Naive thymus-derived CD8-positive, alpha-beta T cell (primary cell): ENCODE measurements at regions not wholly inside any gene's neighbourhood (a gene's known extent, or its start where the extent isn't known, plus 50 kb on each side); places are given as distances from the start of the nearest gene placed in this dataset.

Experiments
- ATAC-seq, 2 donors: fragments of 150-1000 bp; cut with Tn5 transposase in 1 of 2; sonication (Bioruptor Pico), chemical (Tn5 transposase) in 1 of 2; 1 replicate in 1 of 2; 2 replicates in 1 of 2; pipeline ENCODE4 v1.10.0; 2021; ENCODE audit warnings: mild to moderate bottlenecking in 2 of 2, moderate library complexity in 2 of 2
- POLR2A ChIA-PET: fragments of 350-600 bp; sonication (Branson Sonifier 250); formaldehyde crosslinking; loops from one replicate; lab custom pipeline; 2021; ENCODE audit warnings: antibody characterized with exemption; lab: Charles Lee
- DNase-seq, 10 donors: peaks; one replicate each; pipeline versions ENCODE4 v3.0.0 to v3.0.0-alpha.2; 2020 to 2022
- H3K27ac Mint-ChIP-seq, 10 donors: one replicate each; pipeline ENCODE4 v1.8.0; 2020 to 2022; ENCODE audit warnings: mild to moderate bottlenecking in 10 of 10, mixed read lengths in 10 of 10, moderate library complexity in 4 of 10, inconsistent platforms in 1 of 10
- H3K27me3 Mint-ChIP-seq, 5 donors: one replicate each; pipeline ENCODE4 v1.8.0; 2021 to 2022; ENCODE audit warnings: mixed read lengths in 5 of 5
- H3K36me3 Mint-ChIP-seq, 3 donors: one replicate each; pipeline ENCODE4 v1.8.0; 2020 to 2022; ENCODE audit warnings: mixed read lengths in 3 of 3, mild to moderate bottlenecking in 2 of 3, inconsistent platforms in 1 of 3
- H3K4me1 Mint-ChIP-seq, 4 donors: one replicate each; pipeline ENCODE4 v1.8.0; 2021 to 2022; ENCODE audit warnings: mixed read lengths in 4 of 4
- H3K4me3 Mint-ChIP-seq, 10 donors: one replicate each; pipeline ENCODE4 v1.8.0; 2020 to 2022; ENCODE audit warnings: mild to moderate bottlenecking in 10 of 10, mixed read lengths in 10 of 10, moderate library complexity in 6 of 10, inconsistent platforms in 1 of 10
- H3K9me3 Mint-ChIP-seq, 9 donors: one replicate each; pipeline ENCODE4 v1.8.0; 2020 to 2022; ENCODE audit warnings: mixed read lengths in 9 of 9, mild to moderate bottlenecking in 3 of 9, inconsistent platforms in 1 of 9, moderate library complexity in 1 of 9

GRCh38 chr3:105923140-105923539 lies 54.3 kb upstream of the CBLB start:
- peaks cover 0 to 25% (median 13%) of the 10 kb centered on the region in 3 donors for H3K36me3 Mint-ChIP-seq
- ATAC-seq = no peak
- DNase-seq = no peak
- H3K4me3 Mint-ChIP-seq = no peak overlapping the region
- H3K27me3 Mint-ChIP-seq = no peaks in the 10 kb centered on the region
- H3K4me1 Mint-ChIP-seq = peaks cover 0 to 6% (median 5%) of the 10 kb centered on the region in 4 donors
- POLR2A ChIA-PET = no interaction called here
- H3K27ac Mint-ChIP-seq = no peak overlapping the region
- peaks cover 0 to 39% (median 16%) of the 10 kb centered on the region in 9 donors for H3K9me3 Mint-ChIP-seq

- Mint-ChIP-seq H3K36me3 (no peaks in the 10 kb centered on the region), H3K4me1 (peaks cover 0 to 6% (median 1%) of the 10 kb centered on the region in 4 donors), H3K9me3 (peaks cover 0 to 4% (median 0%) of the 10 kb centered on the region in 9 donors), H3K4me3 (no peak overlapping the region), H3K27ac (peak overlapping the region in 1 of 10 donors; percentile 38), H3K27me3 (no peaks in the 10 kb centered on the region)
- POLR2A ChIA-PET = no interaction called here
- ATAC-seq (no peak), DNase-seq (no peak)
Measured at GRCh38 chr3:105927741-105928140, 58.9 kb upstream of the CBLB start.

DNA sequence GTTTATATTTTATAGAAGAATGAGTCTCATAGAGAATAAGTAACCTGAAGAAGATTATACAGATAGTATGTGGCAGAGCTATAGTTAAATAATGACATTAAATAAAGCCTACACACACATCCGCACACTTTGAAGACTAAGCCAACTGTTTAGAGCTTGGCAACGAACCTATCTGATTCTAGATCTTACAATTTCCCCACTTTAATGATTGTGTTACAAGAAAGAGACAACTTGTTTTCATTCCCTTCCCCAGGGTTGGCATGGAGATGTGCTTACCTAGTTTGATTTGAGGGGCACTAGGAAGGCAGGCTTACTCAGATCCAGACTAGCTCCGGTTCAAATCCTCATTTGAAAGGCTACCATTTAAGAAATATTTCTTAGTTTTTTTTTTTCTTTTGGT lies 61.9 kb upstream of the CBLB start:
- Mint-ChIP-seq H3K36me3 (peaks cover 0 to 3% (median under 1%) of the 10 kb centered on the region in 3 donors), H3K27ac (no peak overlapping the region)

DNA sequence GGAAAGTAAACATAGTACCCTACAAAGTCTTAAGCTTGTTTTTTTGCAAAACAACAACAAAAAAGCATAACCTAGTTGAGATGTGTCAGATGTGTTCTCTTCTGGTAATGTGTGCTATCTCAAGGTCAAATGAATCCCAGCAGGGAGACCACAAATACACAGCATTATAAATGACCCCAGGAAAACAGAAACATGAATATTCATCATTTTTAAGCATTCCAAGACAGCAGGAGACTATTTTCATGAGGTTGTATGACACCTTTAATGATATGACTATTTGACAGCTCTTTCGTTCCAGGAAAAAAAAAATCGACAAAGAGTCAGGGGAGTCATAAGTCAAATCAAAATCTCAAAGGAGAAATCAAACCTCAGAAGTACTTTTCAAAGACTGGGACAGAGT lies 62.7 kb upstream of the CBLB start:
- peaks cover 0 to 3% (median 0%) of the 10 kb centered on the region in 4 donors for H3K4me1 Mint-ChIP-seq
- POLR2A ChIA-PET = no interaction called here
- no peak for DNase-seq
- peaks cover 0 to 8% (median 0%) of the 10 kb centered on the region in 9 donors for H3K9me3 Mint-ChIP-seq
- no peaks in the 10 kb centered on the region for H3K27me3 Mint-ChIP-seq
- H3K4me3 Mint-ChIP-seq = no peak overlapping the region
- no peak for ATAC-seq
- no peak overlapping the region for H3K27ac Mint-ChIP-seq
- H3K36me3 Mint-ChIP-seq = peaks cover 0 to 8% (median 3%) of the 10 kb centered on the region in 3 donors

More for the DNA sequence above, 61.9 kb upstream of the CBLB start:
- Mint-ChIP-seq H3K27me3 (no peaks in the 10 kb centered on the region), H3K4me1 (peaks cover 0 to 3% (median 0%) of the 10 kb centered on the region in 4 donors), H3K4me3 (no peak overlapping the region), H3K9me3 (peaks cover 0 to 5% (median 0%) of the 10 kb centered on the region in 9 donors)
- POLR2A ChIA-PET = no interaction called here
- ATAC-seq (no peak), DNase-seq (no peak)

- Mint-ChIP-seq H3K27ac (no peak overlapping the region), H3K4me3 (no peak overlapping the region), H3K27me3 (no peaks in the 10 kb centered on the region), H3K4me1 (peaks cover 0 to 6% (median 1%) of the 10 kb centered on the region in 4 donors), H3K36me3 (peaks cover 0 to 8% (median 3%) of the 10 kb centered on the region in 3 donors), H3K9me3 (peaks cover 0 to 10% (median 0%) of the 10 kb centered on the region in 9 donors)
- ATAC-seq (no peak), DNase-seq (no peak)
- POLR2A ChIA-PET = no interaction called here
Measured at GRCh38 chr3:105933871-105934270, 65.1 kb upstream of the CBLB start.

GRCh38 chr3:105938101-105938500 lies 69.3 kb upstream of the CBLB start:
- Mint-ChIP-seq H3K4me1 (peaks cover 0 to 6% (median 1%) of the 10 kb centered on the region in 4 donors), H3K36me3 (peaks cover 0 to 8% (median 3%) of the 10 kb centered on the region in 3 donors), H3K27me3 (no peaks in the 10 kb centered on the region), H3K4me3 (no peak overlapping the region), H3K9me3 (peaks cover 0 to 10% (median 0%) of the 10 kb centered on the region in 9 donors), H3K27ac (peak overlapping the region in 1 of 10 donors; percentile 9)
- ATAC-seq (no peak), DNase-seq (no peak)
- POLR2A ChIA-PET = no interaction called here

DNA sequence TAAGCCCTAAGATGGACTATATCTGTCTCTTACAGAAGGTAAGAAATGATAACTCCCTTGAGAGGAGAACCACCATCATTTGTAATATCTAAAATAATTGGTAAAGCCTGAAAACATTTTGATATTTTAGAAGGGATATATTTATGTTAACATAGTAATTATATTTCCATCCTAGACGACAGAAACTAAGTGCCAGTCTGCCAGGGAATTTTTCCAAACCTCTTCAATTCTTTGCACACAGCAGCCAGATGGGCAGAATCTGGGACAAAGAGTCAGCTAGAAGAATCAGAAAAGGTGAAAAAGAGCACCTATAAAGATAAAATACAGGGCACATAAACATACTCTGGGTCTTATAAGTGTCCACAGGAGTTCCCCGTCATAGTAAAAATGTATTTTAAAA lies 70.0 kb upstream of the CBLB start:
- Mint-ChIP-seq H3K27ac (no peak overlapping the region), H3K4me3 (no peak overlapping the region), H3K27me3 (no peaks in the 10 kb centered on the region), H3K9me3 (peaks cover 0 to 10% (median 0%) of the 10 kb centered on the region in 9 donors), H3K4me1 (peaks cover 0 to 6% (median 1%) of the 10 kb centered on the region in 4 donors), H3K36me3 (peaks cover 0 to 8% (median 3%) of the 10 kb centered on the region in 3 donors)
- DNase-seq = no peak
- no peak for ATAC-seq
- POLR2A ChIA-PET = no interaction called here

- Mint-ChIP-seq H3K4me3 (no peak overlapping the region), H3K27me3 (no peaks in the 10 kb centered on the region), H3K9me3 (no peaks in the 10 kb centered on the region), H3K36me3 (no peaks in the 10 kb centered on the region), H3K27ac (no peak overlapping the region), H3K4me1 (no peaks in the 10 kb centered on the region)
- ATAC-seq = no peak
- DNase-seq = no peak
- POLR2A ChIA-PET = no interaction called here
Measured at GRCh38 chr3:105944276-105944675, 75.5 kb upstream of the CBLB start.

- DNase-seq (no peak), ATAC-seq (no peak)
- Mint-ChIP-seq H3K27ac (no peak overlapping the region), H3K27me3 (no peaks in the 10 kb centered on the region), H3K4me1 (no peaks in the 10 kb centered on the region), H3K4me3 (no peak overlapping the region), H3K36me3 (no peaks in the 10 kb centered on the region), H3K9me3 (no peaks in the 10 kb centered on the region)
- POLR2A ChIA-PET = no interaction called here
Measured at GRCh38 chr3:105944721-105945120, 75.9 kb upstream of the CBLB start.

- POLR2A ChIA-PET = no interaction called here
- peaks cover 0 to 1% (median 0%) of the 10 kb centered on the region in 9 donors for H3K9me3 Mint-ChIP-seq
- no peak for ATAC-seq
Measured at GRCh38 chr3:105948101-105948500, 79.3 kb upstream of the CBLB start.

DNA sequence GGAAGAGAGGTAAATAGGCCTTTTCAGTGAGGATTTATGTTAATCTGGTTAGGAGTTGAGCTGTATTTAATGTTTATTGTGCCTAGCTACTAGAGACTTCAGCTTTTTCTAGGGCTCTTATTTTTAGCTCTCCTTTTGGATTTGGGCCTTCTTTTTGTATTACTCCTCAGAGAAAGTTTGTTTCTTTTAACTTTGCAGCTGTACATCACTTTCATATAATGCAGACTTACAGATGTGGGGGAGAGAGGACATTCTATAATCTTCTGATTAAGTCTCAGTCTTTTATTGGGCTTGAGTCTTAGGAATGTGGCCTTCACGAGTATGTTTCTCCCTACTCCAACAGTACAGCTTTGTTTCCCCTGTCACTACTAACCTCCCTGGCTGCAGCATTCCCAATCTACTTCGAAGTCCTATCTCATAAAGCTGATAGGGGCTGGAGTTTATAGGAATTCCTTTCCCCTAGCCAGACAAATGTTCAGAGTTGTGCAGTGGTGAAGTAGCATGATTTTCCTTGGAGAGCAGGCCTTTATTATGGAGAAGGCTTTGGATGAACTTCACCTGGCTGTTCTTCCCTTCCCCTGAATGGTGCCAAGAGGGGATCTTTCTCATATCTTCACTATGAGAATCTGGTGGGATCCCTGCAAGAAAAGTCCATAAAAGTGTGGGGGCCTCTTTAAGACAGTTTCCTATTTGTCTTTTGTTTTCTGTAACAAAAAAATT lies 82.2 kb upstream of the CBLB start:
- DNase-seq (no peak), ATAC-seq (no peak)
- POLR2A ChIA-PET = interaction anchor here (0.5 kb wide), 1 partner anchor 33 kb away, joined by 3 read pairs; no protein-coding TSS in a partner anchor
- H3K27me3 Mint-ChIP-seq = no peaks in the 10 kb centered on the region
- H3K4me3 Mint-ChIP-seq = no peak overlapping the region
- no peaks in the 10 kb centered on the region for H3K4me1 Mint-ChIP-seq
- H3K9me3 Mint-ChIP-seq = peaks cover 0 to 1% (median 0%) of the 10 kb centered on the region in 9 donors
- no peaks in the 10 kb centered on the region for H3K36me3 Mint-ChIP-seq
- peak overlapping the region in 2 of 10 donors; percentile 24 to 83 for H3K27ac Mint-ChIP-seq

More at GRCh38 chr3:105948101-105948500, 79.3 kb upstream of the CBLB start:
- H3K4me3 Mint-ChIP-seq = no peak overlapping the region
- no peaks in the 10 kb centered on the region for H3K36me3 Mint-ChIP-seq
- H3K27ac Mint-ChIP-seq = no peak overlapping the region
- H3K27me3 Mint-ChIP-seq = no peaks in the 10 kb centered on the region
- DNase-seq = no peak
- no peaks in the 10 kb centered on the region for H3K4me1 Mint-ChIP-seq

- Mint-ChIP-seq H3K27me3 (no peaks in the 10 kb centered on the region), H3K27ac (no peak overlapping the region), H3K4me3 (no peak overlapping the region), H3K9me3 (peaks cover 0 to 1% (median 0%) of the 10 kb centered on the region in 9 donors), H3K36me3 (peaks cover 0 to 5% (median 0%) of the 10 kb centered on the region in 3 donors), H3K4me1 (no peaks in the 10 kb centered on the region)
- ATAC-seq (no peak), DNase-seq (no peak)
- POLR2A ChIA-PET = no interaction called here
Measured at GRCh38 chr3:105953831-105954230, 85.0 kb upstream of the CBLB start.

- ATAC-seq (no peak), DNase-seq (no peak)
- no peak overlapping the region for H3K27ac Mint-ChIP-seq
- no peaks in the 10 kb centered on the region for H3K27me3 Mint-ChIP-seq
- H3K4me1 Mint-ChIP-seq = peaks cover 0 to 3% (median 0%) of the 10 kb centered on the region in 4 donors
- peaks cover 0 to 5% (median 0%) of the 10 kb centered on the region in 3 donors for H3K36me3 Mint-ChIP-seq
- POLR2A ChIA-PET = no interaction called here
- peaks cover 0 to 1% (median 0%) of the 10 kb centered on the region in 9 donors for H3K9me3 Mint-ChIP-seq
- H3K4me3 Mint-ChIP-seq = no peak overlapping the region
Measured at GRCh38 chr3:105956306-105956705, 87.5 kb upstream of the CBLB start.
